ENCODE measurements at regions not wholly inside any gene's neighbourhood (a gene's known extent, or its start where the extent isn't known, plus 50 kb on each side); places are given as distances from the start of the nearest gene placed in this dataset.
A peak's percentile ranks its signal among the peaks of the same experiment; 100 is the strongest.

- no peaks in the 10 kb centered on the region for H3K4me1 Mint-ChIP-seq (ENCODE audit: low read depth)
- CTCF ChIA-PET: no interaction called here
- no peak for TF ChIP-seq CTCF (IDR thresholded peaks at IDR 0.05)
- intact Hi-C loops (cut with micrococcal nuclease): no loop called here
- no peak overlapping the region for H3K27ac Mint-ChIP-seq
- no peaks in the 10 kb centered on the region for H3K36me3 Mint-ChIP-seq (ENCODE audit: low read depth)
- POLR2A ChIA-PET: no interaction called here
- ATAC-seq: no peak
- no peak overlapping the region for H3K4me3 Mint-ChIP-seq
- no peak for DNase-seq
- peaks cover 15% of the 10 kb centered on the region for H3K9me3 Mint-ChIP-seq
- no peaks in the 10 kb centered on the region for H3K27me3 Mint-ChIP-seq
Observed at GRCh38 chr6:115053169-115053860, 710.5 kb upstream of the HS3ST5 start.

GRCh38 chr6:115016593-115016992 is 673.8 kb upstream of the HS3ST5 start:
- Mint-ChIP-seq H3K4me1 (ENCODE audit: low read depth) (no peaks in the 10 kb centered on the region), H3K27me3 (no peaks in the 10 kb centered on the region), H3K36me3 (ENCODE audit: low read depth) (no peaks in the 10 kb centered on the region), H3K9me3 (peaks cover 13% of the 10 kb centered on the region), H3K4me3 (no peak overlapping the region), H3K27ac (no peak overlapping the region)
- ATAC-seq (no peak), DNase-seq (no peak)
- POLR2A ChIA-PET: no interaction called here
- CTCF ChIA-PET: no interaction called here
- intact Hi-C loops (cut with micrococcal nuclease): no loop called here
- TF ChIP-seq CTCF (IDR thresholded peaks at IDR 0.05): no peak

GRCh38 chr6:115004982-115005381 is 662.2 kb upstream of the HS3ST5 start:
- intact Hi-C loops (cut with micrococcal nuclease): no loop called here
- no peak for TF ChIP-seq CTCF (IDR thresholded peaks at IDR 0.05)
- no peak overlapping the region for H3K27ac Mint-ChIP-seq
- POLR2A ChIA-PET: no interaction called here
- peaks cover 7% of the 10 kb centered on the region for H3K4me1 Mint-ChIP-seq (ENCODE audit: low read depth)
- no peak overlapping the region for H3K4me3 Mint-ChIP-seq
- H3K9me3 Mint-ChIP-seq: peaks cover 7% of the 10 kb centered on the region
- DNase-seq: no peak
- no peaks in the 10 kb centered on the region for H3K27me3 Mint-ChIP-seq
- H3K36me3 Mint-ChIP-seq (ENCODE audit: low read depth): no peaks in the 10 kb centered on the region
- ATAC-seq: no peak
- CTCF ChIA-PET: no interaction called here

- CTCF ChIA-PET: no interaction called here
- POLR2A ChIA-PET: no interaction called here
- H3K36me3 Mint-ChIP-seq (ENCODE audit: low read depth): no peaks in the 10 kb centered on the region
- intact Hi-C loops (cut with micrococcal nuclease): no loop called here
- no peak overlapping the region for H3K4me3 Mint-ChIP-seq
- H3K4me1 Mint-ChIP-seq (ENCODE audit: low read depth): peaks cover 7% of the 10 kb centered on the region
- peaks cover 7% of the 10 kb centered on the region for H3K9me3 Mint-ChIP-seq
- DNase-seq (no peak), ATAC-seq (no peak)
- no peaks in the 10 kb centered on the region for H3K27me3 Mint-ChIP-seq
- no peak for TF ChIP-seq CTCF (IDR thresholded peaks at IDR 0.05)
- H3K27ac Mint-ChIP-seq: no peak overlapping the region
Observed at GRCh38 chr6:115004204-115004603, 661.4 kb upstream of the HS3ST5 start.

- Mint-ChIP-seq H3K4me3 (no peak overlapping the region), H3K36me3 (ENCODE audit: low read depth) (no peaks in the 10 kb centered on the region), H3K27me3 (no peaks in the 10 kb centered on the region), H3K9me3 (peaks cover 9% of the 10 kb centered on the region), H3K27ac (peak overlapping the region; percentile 50), H3K4me1 (ENCODE audit: low read depth) (peaks cover 7% of the 10 kb centered on the region)
- intact Hi-C loops (cut with micrococcal nuclease): no loop called here
- ChIA-PET CTCF (no interaction called here), POLR2A (no interaction called here)
- TF ChIP-seq CTCF (IDR thresholded peaks at IDR 0.05): no peak
- DNase-seq (no peak), ATAC-seq (peak; percentile 39)
Observed at GRCh38 chr6:115001731-115002350, 659.0 kb upstream of the HS3ST5 start.
